H9 (cell line): ENCODE measurements at regions not wholly inside any gene's neighbourhood (a gene's known extent, or its start where the extent isn't known, plus 50 kb on each side); places are given as distances from the start of the nearest gene placed in this dataset.

Experiments used
- DNase-seq: peaks from one replicate; pipeline ENCODE4 v3.0.0-alpha.2; 2017
- H2AFZ ChIP-seq: one replicate; pipeline ENCODE4 v1.6.1; 2013; ENCODE audit warnings: mild to moderate bottlenecking, low read length, control low read depth, moderate library complexity
- H2AK5ac ChIP-seq: 2 replicates; pipeline ENCODE4 v1.6.1; 2013; ENCODE audit warnings: low read length, control low read depth, mixed read lengths; ENCODE audit not compliant: insufficient read length
- H2BK120ac ChIP-seq: one replicate; pipeline ENCODE4 v1.6.1; 2013; ENCODE audit warnings: low read depth, mild to moderate bottlenecking, low read length, control low read depth, inconsistent platforms; ENCODE audit not compliant: poor library complexity, severe bottlenecking
- H2BK12ac ChIP-seq: 2 replicates; pipeline ENCODE4 v1.6.1; 2013; ENCODE audit warnings: low read length, control low read depth, mixed read lengths, low read depth; ENCODE audit not compliant: insufficient read length
- H2BK15ac ChIP-seq: 2 replicates; pipeline ENCODE4 v1.6.1; 2013; ENCODE audit warnings: low read depth, low read length, control low read depth
- H2BK20ac ChIP-seq: one replicate; pipeline ENCODE4 v1.6.1; 2013; ENCODE audit warnings: low read depth, mild to moderate bottlenecking, low read length, control low read depth, inconsistent platforms; ENCODE audit not compliant: poor library complexity, severe bottlenecking
- H2BK5ac ChIP-seq: 2 replicates; pipeline ENCODE4 v1.6.1; 2013; ENCODE audit warnings: low read length, control low read depth, mixed read lengths; ENCODE audit not compliant: insufficient read length
- H3K14ac ChIP-seq: 2 replicates; pipeline ENCODE4 v1.6.1; 2013; ENCODE audit warnings: low read length, control low read depth; ENCODE audit not compliant: insufficient read depth
- H3K18ac ChIP-seq: 2 replicates; pipeline ENCODE4 v1.6.1; 2013; ENCODE audit warnings: low read depth, mild to moderate bottlenecking, mixed read lengths, low read length, control low read depth; ENCODE audit not compliant: insufficient read length
- H3K23ac ChIP-seq: 2 replicates; pipeline ENCODE4 v1.6.1; 2013; ENCODE audit warnings: low read length, control low read depth, mixed read lengths, low read depth; ENCODE audit not compliant: insufficient read length
- H3K23me2 ChIP-seq: 2 replicates; pipeline ENCODE4 v1.6.1; 2013; ENCODE audit warnings: low read depth, mild to moderate bottlenecking, mixed read lengths, low read length, control low read depth; ENCODE audit not compliant: insufficient read length, poor library complexity, severe bottlenecking
- H3K27ac ChIP-seq: 2 replicates; pipeline ENCODE4 v1.5.1; 2013; ENCODE audit warnings: low read length, control low read depth, mixed read lengths, low read depth; ENCODE audit not compliant: insufficient read length
- H3K27me3 ChIP-seq: 2 replicates; pipeline ENCODE4 v1.6.1; 2013; ENCODE audit warnings: low read length, control low read depth, inconsistent platforms; ENCODE audit not compliant: insufficient read depth
- H3K4ac ChIP-seq: 2 replicates; pipeline ENCODE4 v1.6.1; 2013; ENCODE audit warnings: low read depth, mild to moderate bottlenecking, control low read depth, inconsistent platforms, low read length, moderate library complexity
- H3K4me1 ChIP-seq: 2 replicates; pipeline ENCODE4 v1.6.1; 2013; ENCODE audit warnings: low read length, control low read depth, inconsistent platforms; ENCODE audit not compliant: insufficient read depth
- H3K4me2 ChIP-seq: 2 replicates; pipeline ENCODE4 v1.6.1; 2013; ENCODE audit warnings: low read length, control low read depth, mixed read lengths; ENCODE audit not compliant: insufficient read length, insufficient read depth
- H3K56ac ChIP-seq: 2 replicates; pipeline ENCODE4 v1.6.1; 2013; ENCODE audit warnings: low read depth, mild to moderate bottlenecking, mixed read lengths, low read length, control low read depth; ENCODE audit not compliant: insufficient read length
- H3K79me1 ChIP-seq: 2 replicates; pipeline ENCODE4 v1.6.1; 2013; ENCODE audit warnings: low read depth, mild to moderate bottlenecking, moderate library complexity, low read length, control low read depth, inconsistent platforms; ENCODE audit not compliant: insufficient read depth, poor library complexity, severe bottlenecking
- H3K79me2 ChIP-seq: 2 replicates; pipeline ENCODE4 v1.6.1; 2013; ENCODE audit warnings: low read length, control low read depth, inconsistent platforms; ENCODE audit not compliant: insufficient read depth
- H3K9ac ChIP-seq: 2 replicates; pipeline ENCODE4 v1.6.1; 2013; ENCODE audit warnings: low read length, control low read depth, mixed read lengths; ENCODE audit not compliant: insufficient read length; ENCODE audit errors: extremely low read depth
- H3K9me3 ChIP-seq: one replicate; pipeline ENCODE4 v1.6.1; 2013; ENCODE audit warnings: low read depth, low read length, inconsistent platforms; ENCODE audit not compliant: control insufficient read depth
- H3T11ph ChIP-seq: one replicate; pipeline ENCODE4 v1.6.1; 2013; ENCODE audit warnings: mild to moderate bottlenecking, low read length, control low read depth, inconsistent platforms
- H4K20me1 ChIP-seq: one replicate; pipeline ENCODE4 v1.6.1; 2013; ENCODE audit not compliant: control insufficient read depth, insufficient read length, insufficient read depth
- H4K5ac ChIP-seq: 2 replicates; pipeline ENCODE4 v1.6.1; 2013; ENCODE audit warnings: low read depth, mild to moderate bottlenecking, mixed read lengths, low read length, control low read depth; ENCODE audit not compliant: insufficient read length
- H4K8ac ChIP-seq: replicated peaks from 2 replicates; pipeline ENCODE4 v1.6.1; 2013; ENCODE audit warnings: low read length, control low read depth, mixed read lengths, low read depth; ENCODE audit not compliant: insufficient read length
- H4K91ac ChIP-seq: 2 replicates; pipeline ENCODE4 v1.6.1; 2013; ENCODE audit warnings: low read depth, mild to moderate bottlenecking, moderate library complexity, mixed read lengths, low read length, control low read depth; ENCODE audit not compliant: insufficient read length
- H3K27ac Mint-ChIP-seq, 3 experiments: 2 replicates in 2 of 3; 3 replicates in 1 of 3; pipeline ENCODE4 v1.8.0; 2020 to 2021; ENCODE audit warnings: mixed read lengths in 3 of 3, mild to moderate bottlenecking in 1 of 3, moderate library complexity in 1 of 3
- H3K27me3 Mint-ChIP-seq: 2 replicates; pipeline ENCODE4 v1.8.0; 2021; ENCODE audit warnings: low read depth, mild to moderate bottlenecking, moderate library complexity, mixed read lengths
- H3K36me3 Mint-ChIP-seq, 3 experiments: 2 replicates in 2 of 3; 3 replicates in 1 of 3; pipeline ENCODE4 v1.8.0; 2020 to 2021; ENCODE audit warnings: low read depth in 3 of 3, mixed read lengths in 3 of 3; ENCODE audit not compliant: insufficient read depth in 1 of 3
- H3K4me1 Mint-ChIP-seq, 2 experiments: 2 replicates each; pipeline ENCODE4 v1.8.0; 2020; ENCODE audit warnings: mixed read lengths in 2 of 2
- H3K4me3 Mint-ChIP-seq, 2 experiments: 2 replicates in 1 of 2; 3 replicates in 1 of 2; pipeline ENCODE4 v1.8.0; 2020 to 2021; ENCODE audit warnings: mild to moderate bottlenecking in 2 of 2, mixed read lengths in 2 of 2, moderate library complexity in 1 of 2
- H3K9me3 Mint-ChIP-seq, 2 experiments: 2 replicates in 1 of 2; 3 replicates in 1 of 2; pipeline ENCODE4 v1.8.0; 2020; ENCODE audit warnings: mild to moderate bottlenecking in 2 of 2, mixed read lengths in 2 of 2, moderate library complexity in 1 of 2
- CTCF ChIP-seq: fragments of 200-600 bp; sonication (generic); conservative IDR thresholded peaks from 3 replicates; pipeline ENCODE4 v1.8.0; 2021; ENCODE audit warnings: antibody characterized with exemption, mild to moderate bottlenecking
- WGBS: extraction: QIAGEN DNeasy Blood & Tissue Kit; methylation state at CpG from one replicate; pipeline ENCODE4 v1.1.7; 2013; ENCODE audit warnings: missing lambda C conversion rate, low lambda C conversion rate, mixed read lengths; ENCODE audit not compliant: insufficient read length; ENCODE audit errors: extremely low coverage; 5-methylcytosine and 5-hydroxymethylcytosine counted together

GRCh38 chr5:119878712-119879111 lies 249.4 kb downstream of the FAM170A start:
- Histone ChIP-seq H3K23ac (no peak overlapping the region), H2BK5ac (no peak overlapping the region), H3K79me1 (no peaks in the 10 kb centered on the region), H2BK20ac (no peak overlapping the region), H2AK5ac (no peak overlapping the region), H3K4me1 (no peaks in the 10 kb centered on the region; the same call in 1 of the 2 replicates), H4K8ac (no peak overlapping the region), H3K56ac (no peak overlapping the region), H4K91ac (no peak overlapping the region), H2BK15ac (no peak overlapping the region), H3K9me3 (no peaks in the 10 kb centered on the region), H4K5ac (no peak overlapping the region), H3T11ph (no peak overlapping the region), H3K27ac (no peak overlapping the region), H3K4ac (no peak overlapping the region), H3K79me2 (no peaks in the 10 kb centered on the region), H2BK120ac (no peak overlapping the region), H2AFZ (no peak overlapping the region), H3K4me2 (no peak overlapping the region), H3K27me3 (no peaks in the 10 kb centered on the region), H3K9ac (no peak overlapping the region), H3K23me2 (no peaks in the 10 kb centered on the region), H3K18ac (no peak overlapping the region), H2BK12ac (no peak overlapping the region), H3K14ac (no peak overlapping the region), H4K20me1 (no peaks in the 10 kb centered on the region)
- Mint-ChIP-seq H3K27me3 (no peaks in the 10 kb centered on the region), H3K4me1 (peaks cover 4 to 6% of the 10 kb centered on the region in 2 experiments), H3K4me3 (no peak overlapping the region), H3K36me3 (no peaks in the 10 kb centered on the region), H3K27ac (peak overlapping the region in 1 of 3 experiments; percentile 63; a peak in 1 of 7 replicates), H3K9me3 (no peaks in the 10 kb centered on the region)
- no CpG with 5 or more reads among the region's 2 CpGs for WGBS
- no peak for DNase-seq
- TF ChIP-seq CTCF, result no peak
